Psoas muscle (tissue), 7 donors: ENCODE measurements at regions not wholly inside any gene's neighbourhood (a gene's known extent, or its start where the extent isn't known, plus 50 kb on each side); places are given as distances from the start of the nearest gene placed in this dataset.

ENCODE experiments used
- ATAC-seq, 4 donors: fragments of 200-7000 bp; cut with Tn5 transposase; one replicate each; pipeline ENCODE4 v1.9.1; 2020; ENCODE audit warnings: moderate library complexity in 3 of 4, mild to moderate bottlenecking in 2 of 4
- DNase-seq, 2 donors: peaks; one replicate each; pipeline ENCODE4 v3.0.0-alpha.2; 2020
- H3K27ac ChIP-seq: fragments of 200-600 bp; one replicate; pipeline ENCODE4 v1.8.0; 2022
- H3K27me3 ChIP-seq, 3 donors: fragments of 200-600 bp in 1 of 3; one replicate each; pipeline versions ENCODE4 v1.6.1 to v1.8.0; 2013 to 2022; ENCODE audit warnings: low read length in 2 of 3, mild to moderate bottlenecking in 2 of 3, moderate library complexity in 1 of 3; ENCODE audit not compliant: insufficient read depth in 3 of 3
- H3K36me3 ChIP-seq, 2 donors: fragments of 200-600 bp in 1 of 2; one replicate each; pipeline versions ENCODE4 v1.6.1 to v1.8.0; 2013 to 2022; ENCODE audit warnings: low read depth in 1 of 2, mild to moderate bottlenecking in 1 of 2, moderate library complexity in 1 of 2; ENCODE audit not compliant: insufficient read depth in 1 of 2
- H3K4me1 ChIP-seq: fragments of 200-600 bp; one replicate; pipeline ENCODE4 v1.8.0; 2022
- H3K4me3 ChIP-seq: fragments of 200-600 bp; one replicate; pipeline ENCODE4 v1.8.0; 2022; ENCODE audit warnings: mild to moderate bottlenecking
- H3K9me3 ChIP-seq: fragments of 200-600 bp; one replicate; pipeline ENCODE4 v1.8.0; 2022
- WGBS, 3 donors: extraction: QIAGEN DNeasy Blood & Tissue Kit; methylation state at CpG; one replicate each; pipeline versions ENCODE4 v1.1.6 to v1.1.7; 2013; 5-methylcytosine and 5-hydroxymethylcytosine counted together
- intact Hi-C, 2 donors: fragments of 100-400 bp; cut with DNase I; formaldehyde crosslinking; loops; one replicate each; pipeline versions ENCODE4 v1.11.0 to v1.14.2; 2022
- TF ChIP-seq, protein P1 (sequence below): fragments of 200-600 bp; IDR thresholded peaks from one replicate; pipeline ENCODE4 v1.8.0; 2022; ENCODE audit warnings: antibody characterized with exemption
- donor health status: healthy with polysubstance abuse.
- donor health status: DM: no; HTN: no; CAD: no; lungs with moderate emphysema.
- donor health status: Bipolar disorder and iron deficiency.
- donor health status: healthy.
- donor health status: DM: yes; HTN: yes; CAD: no.
- donor health status: DM: no; HTN: no; CAD: no.
- donor health status: DM: yes; HTN: yes; CAD: no.

DNA sequence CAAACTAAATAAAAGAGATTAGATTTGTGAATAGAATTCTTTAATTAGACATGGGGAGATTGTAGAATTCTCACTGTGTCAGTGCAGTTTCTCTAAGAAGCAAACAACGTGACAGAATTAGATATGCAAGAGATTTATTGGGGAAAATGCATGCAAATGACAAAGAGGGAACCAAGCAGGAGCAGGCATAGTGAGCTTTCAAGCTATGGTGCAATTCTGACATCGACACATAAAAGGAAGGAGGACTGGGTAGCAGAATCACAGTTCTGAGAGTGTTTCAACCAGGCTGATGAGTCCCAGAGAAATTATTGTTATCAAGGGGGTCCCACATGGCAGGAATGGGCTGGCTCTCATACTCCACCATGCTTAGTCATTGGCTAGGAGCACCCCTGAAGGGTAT is 338.4 kb downstream of the FIGN start:
- WGBS, 3 donors = 63 to 65% (median 63%) methylated on average over 2 of the region's 2 CpGs
- no peak for DNase-seq
- no peak for ATAC-seq
- Histone ChIP-seq H3K36me3 (no peaks in the 10 kb centered on the region), H3K27ac (no peak overlapping the region), H3K9me3 (no peaks in the 10 kb centered on the region), H3K4me1 (no peaks in the 10 kb centered on the region), H3K4me3 (no peak overlapping the region), H3K27me3 (no peaks in the 10 kb centered on the region)
- intact Hi-C loops = no loop called here
- TF ChIP-seq, protein P1, sequence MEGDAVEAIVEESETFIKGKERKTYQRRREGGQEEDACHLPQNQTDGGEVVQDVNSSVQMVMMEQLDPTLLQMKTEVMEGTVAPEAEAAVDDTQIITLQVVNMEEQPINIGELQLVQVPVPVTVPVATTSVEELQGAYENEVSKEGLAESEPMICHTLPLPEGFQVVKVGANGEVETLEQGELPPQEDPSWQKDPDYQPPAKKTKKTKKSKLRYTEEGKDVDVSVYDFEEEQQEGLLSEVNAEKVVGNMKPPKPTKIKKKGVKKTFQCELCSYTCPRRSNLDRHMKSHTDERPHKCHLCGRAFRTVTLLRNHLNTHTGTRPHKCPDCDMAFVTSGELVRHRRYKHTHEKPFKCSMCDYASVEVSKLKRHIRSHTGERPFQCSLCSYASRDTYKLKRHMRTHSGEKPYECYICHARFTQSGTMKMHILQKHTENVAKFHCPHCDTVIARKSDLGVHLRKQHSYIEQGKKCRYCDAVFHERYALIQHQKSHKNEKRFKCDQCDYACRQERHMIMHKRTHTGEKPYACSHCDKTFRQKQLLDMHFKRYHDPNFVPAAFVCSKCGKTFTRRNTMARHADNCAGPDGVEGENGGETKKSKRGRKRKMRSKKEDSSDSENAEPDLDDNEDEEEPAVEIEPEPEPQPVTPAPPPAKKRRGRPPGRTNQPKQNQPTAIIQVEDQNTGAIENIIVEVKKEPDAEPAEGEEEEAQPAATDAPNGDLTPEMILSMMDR = no peak

DNA sequence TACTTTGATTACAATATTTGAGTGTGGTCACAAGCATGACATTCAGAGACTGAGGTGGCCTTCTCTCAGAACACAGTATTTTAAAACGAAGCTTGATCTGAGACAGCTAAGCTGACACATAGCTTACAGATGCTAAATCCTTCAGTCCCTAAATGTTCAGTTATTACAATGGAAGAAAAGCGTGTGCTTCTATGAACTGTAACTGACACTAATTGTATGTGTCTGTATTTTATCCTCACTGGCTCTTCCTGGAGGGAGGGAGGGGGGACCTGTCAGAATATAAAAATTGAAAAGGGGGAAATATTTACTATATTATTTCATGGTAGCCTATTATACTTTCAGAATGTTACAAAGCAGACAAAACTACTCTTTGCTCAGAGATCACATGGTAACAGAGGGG is 340.2 kb downstream of the FIGN start:
- intact Hi-C loops = no loop called here
- TF ChIP-seq, protein P1 = no peak
- DNase-seq = no peak
- Histone ChIP-seq H3K4me1 (no peaks in the 10 kb centered on the region), H3K36me3 (no peaks in the 10 kb centered on the region), H3K9me3 (no peaks in the 10 kb centered on the region), H3K27ac (no peak overlapping the region), H3K27me3 (no peaks in the 10 kb centered on the region), H3K4me3 (no peak overlapping the region)
- WGBS, 3 donors = 69 to 76% (median 74%) methylated on average over 2 of the region's 2 CpGs
- ATAC-seq = no peak

DNA sequence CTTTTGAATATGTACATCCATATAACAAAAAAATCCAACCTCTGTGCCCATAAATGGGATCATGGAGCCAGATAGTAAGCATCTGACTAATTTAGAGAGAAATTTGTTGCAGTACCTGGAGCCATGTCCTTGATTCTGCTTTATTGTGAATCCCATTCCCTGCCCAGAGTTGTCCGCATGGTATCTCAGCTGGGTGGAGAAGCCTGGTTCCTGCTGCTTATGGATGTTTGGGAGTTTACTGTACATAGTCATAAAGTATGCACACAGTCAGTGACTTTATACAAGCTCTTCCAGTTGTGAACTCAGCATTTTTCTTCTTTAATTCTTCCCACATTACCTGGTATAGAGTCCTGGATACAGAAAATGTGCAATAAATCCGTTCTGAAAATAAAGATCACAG is 346.0 kb downstream of the FIGN start:
- TF ChIP-seq, protein P1 = no peak
- DNase-seq (no peak), ATAC-seq (no peak)
- 77 to 82% (median 81%) methylated on average over 2 of the region's 2 CpGs for WGBS, 3 donors
- H3K36me3 ChIP-seq = no peaks in the 10 kb centered on the region
- no peaks in the 10 kb centered on the region for H3K9me3 ChIP-seq
- H3K27me3 ChIP-seq = no peaks in the 10 kb centered on the region
- no peak overlapping the region for H3K27ac ChIP-seq
- no peaks in the 10 kb centered on the region for H3K4me1 ChIP-seq
- intact Hi-C loops = no loop called here
- no peak overlapping the region for H3K4me3 ChIP-seq

DNA sequence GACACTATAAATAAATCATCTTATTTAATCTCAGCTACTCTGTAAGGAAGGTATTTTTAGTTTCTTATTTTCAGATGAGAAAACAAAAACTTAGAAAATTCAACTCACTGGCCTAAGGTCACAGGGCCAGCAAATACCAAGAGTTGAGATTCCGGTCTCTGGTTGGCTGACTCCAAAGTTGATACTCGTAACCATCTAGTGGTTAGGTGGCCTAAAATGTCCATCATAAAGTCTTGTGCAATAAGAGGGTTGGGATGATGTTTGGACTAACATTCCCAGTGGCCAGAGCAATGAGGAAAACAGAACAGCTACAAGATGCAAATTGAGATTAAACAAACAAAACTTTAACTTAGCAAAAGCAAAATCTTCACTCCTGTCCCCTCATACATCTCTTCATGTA is 360.3 kb downstream of the FIGN start:
- Histone ChIP-seq H3K4me3 (no peak overlapping the region), H3K4me1 (no peaks in the 10 kb centered on the region), H3K27ac (no peak overlapping the region), H3K36me3 (no peaks in the 10 kb centered on the region), H3K9me3 (no peaks in the 10 kb centered on the region), H3K27me3 (no peaks in the 10 kb centered on the region)
- WGBS, 3 donors = 72 to 88% (median 74%) methylated on average over 2 of the region's 2 CpGs
- DNase-seq (no peak), ATAC-seq (no peak)
- intact Hi-C loops = no loop called here
- TF ChIP-seq, protein P1 = no peak

DNA sequence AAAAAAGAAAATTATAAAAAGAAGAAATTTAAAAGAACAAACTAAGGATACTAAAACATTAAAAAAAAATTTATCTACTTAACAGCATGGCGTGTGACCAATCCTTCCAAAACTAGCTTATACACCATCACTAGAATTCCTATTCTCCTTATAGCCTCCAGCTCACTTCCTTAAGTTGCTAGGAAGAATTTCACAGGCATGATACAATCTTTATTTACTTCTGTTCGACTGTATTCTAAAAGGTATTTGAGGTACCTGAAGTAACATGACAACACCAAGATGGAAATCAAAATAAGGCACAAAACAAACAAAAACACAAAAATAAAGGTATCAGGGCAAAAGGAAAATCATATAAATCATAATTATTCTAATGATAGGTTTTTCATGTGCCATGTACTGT is 360.7 kb downstream of the FIGN start:
- WGBS, 3 donors = 81 to 88% (median 86%) methylated on average over 2 of the region's 2 CpGs
- intact Hi-C loops = no loop called here
- no peak overlapping the region for H3K4me3 ChIP-seq
- no peaks in the 10 kb centered on the region for H3K36me3 ChIP-seq
- no peak overlapping the region for H3K27ac ChIP-seq
- H3K9me3 ChIP-seq = no peaks in the 10 kb centered on the region
- no peaks in the 10 kb centered on the region for H3K4me1 ChIP-seq
- TF ChIP-seq, protein P1 = no peak
- DNase-seq (no peak), ATAC-seq (no peak)
- no peaks in the 10 kb centered on the region for H3K27me3 ChIP-seq
